ENCODE measurements at regions not wholly inside any gene's neighbourhood (a gene's known extent, or its start where the extent isn't known, plus 50 kb on each side); places are given as distances from the start of the nearest gene placed in this dataset.

GRCh38 chr7:9842301-9842700, 1131.4 kb upstream of the PHF14 start:
- no peaks in the 10 kb centered on the region for H3K36me3 ChIP-seq (replicated peaks in 1 of 2; ENCODE audit: insufficient read depth in 1 of 2, low read depth in 2 of 2)
- no peak overlapping the region for H3K27ac ChIP-seq
- H3K9me3 ChIP-seq: no peaks in the 10 kb centered on the region
- no peak overlapping the region for H3K4me3 ChIP-seq
- no peaks in the 10 kb centered on the region for H3K27me3 ChIP-seq
- TF ChIP-seq POLR2A (IDR thresholded peaks at IDR 0.05): no peak
- no peaks in the 10 kb centered on the region for H3K4me1 ChIP-seq
- intact Hi-C loops (cut with DNase I): no loop called here
- DNase-seq: no peak
- ATAC-seq: no peak
- 61 to 63% methylated on average over 2 of the region's 2 CpGs for WGBS, 2 donors

GRCh38 chr7:9846902-9847301, 1126.8 kb upstream of the PHF14 start:
- Histone ChIP-seq H3K4me3 (no peak overlapping the region), H3K27me3 (no peaks in the 10 kb centered on the region), H3K36me3 (replicated peaks in 1 of 2; ENCODE audit: insufficient read depth in 1 of 2, low read depth in 2 of 2) (no peaks in the 10 kb centered on the region), H3K4me1 (no peaks in the 10 kb centered on the region), H3K27ac (no peak overlapping the region), H3K9me3 (no peaks in the 10 kb centered on the region)
- WGBS, 2 donors: 60 to 76% methylated on average over 3 of the region's 3 CpGs
- TF ChIP-seq POLR2A (IDR thresholded peaks at IDR 0.05) (no peak), CTCF (IDR thresholded peaks at IDR 0.05) (no peak)
- intact Hi-C loops (cut with DNase I): no loop called here
- no peak for ATAC-seq
- no peak for DNase-seq

- no peak overlapping the region for H3K4me3 ChIP-seq
- no peaks in the 10 kb centered on the region for H3K4me1 ChIP-seq
- intact Hi-C loops (cut with DNase I): no loop called here
- H3K27ac ChIP-seq: no peak overlapping the region
- DNase-seq (no peak), ATAC-seq (no peak)
- H3K36me3 ChIP-seq (replicated peaks in 1 of 2; ENCODE audit: insufficient read depth in 1 of 2, low read depth in 2 of 2): no peaks in the 10 kb centered on the region
- no peaks in the 10 kb centered on the region for H3K27me3 ChIP-seq
- H3K9me3 ChIP-seq: no peaks in the 10 kb centered on the region
- TF ChIP-seq POLR2A (IDR thresholded peaks at IDR 0.05): no peak
- TF ChIP-seq CTCF (IDR thresholded peaks at IDR 0.05): no peak
- 74 to 88% methylated on average over 2 of the region's 2 CpGs for WGBS, 2 donors
These were observed 1119.1 kb upstream of the PHF14 start for GRCh38 chr7:9854605-9855004.

- Histone ChIP-seq H3K27ac (no peak overlapping the region), H3K9me3 (no peaks in the 10 kb centered on the region), H3K36me3 (replicated peaks in 1 of 2; ENCODE audit: insufficient read depth in 1 of 2, low read depth in 2 of 2) (no peaks in the 10 kb centered on the region), H3K4me3 (no peak overlapping the region), H3K4me1 (no peaks in the 10 kb centered on the region), H3K27me3 (no peaks in the 10 kb centered on the region)
- intact Hi-C loops (cut with DNase I): no loop called here
- WGBS, 2 donors: 68 to 77% methylated on average over 1 of the region's 1 CpG
- DNase-seq (no peak), ATAC-seq (no peak)
- TF ChIP-seq CTCF (IDR thresholded peaks at IDR 0.05) (no peak), POLR2A (IDR thresholded peaks at IDR 0.05) (no peak)
These were observed 1117.0 kb upstream of the PHF14 start for GRCh38 chr7:9856668-9857067.

GRCh38 chr7:9863545-9863944, 1110.1 kb upstream of the PHF14 start:
- Histone ChIP-seq H3K36me3 (replicated peaks in 1 of 2; ENCODE audit: insufficient read depth in 1 of 2, low read depth in 2 of 2) (no peaks in the 10 kb centered on the region), H3K27ac (no peak overlapping the region), H3K27me3 (no peaks in the 10 kb centered on the region), H3K4me1 (peaks cover 9% of the 10 kb centered on the region), H3K4me3 (no peak overlapping the region), H3K9me3 (no peaks in the 10 kb centered on the region)
- ATAC-seq (no peak), DNase-seq (no peak)
- intact Hi-C loops (cut with DNase I): no loop called here
- WGBS, 2 donors: 14 to 22% methylated on average over 3 of the region's 3 CpGs
- TF ChIP-seq CTCF (IDR thresholded peaks at IDR 0.05): no peak
- TF ChIP-seq POLR2A (IDR thresholded peaks at IDR 0.05): no peak
